HepG2 (cell line): ENCODE measurements at regions not wholly inside any gene's neighbourhood (a gene's known extent, or its start where the extent isn't known, plus 50 kb on each side); places are given as distances from the start of the nearest gene placed in this dataset.

ENCODE experiments used
- ATAC-seq: fragments of 200-7000 bp; cut with Tn5 transposase; 3 replicates; pipeline ENCODE4 v1.9.1; 2020; ENCODE audit warnings: mild to moderate bottlenecking, moderate library complexity
- BruUV-seq: library from RNA; stranded (reverse); fragments of 400-500 nt; replicated peaks from 2 replicates; lab custom pipeline; 2021; lab: Mats Ljungman, UMichigan
- CTCF ChIA-PET: fragments of 300-600 bp; formaldehyde crosslinking; extraction: SDS; loops from one replicate; lab custom pipeline; 2021; ENCODE audit warnings: low total read pairs, inconsistent platforms, low intra/inter-chr PET ratio; lab: Yijun Ruan, JAX
- POLR2A ChIA-PET: fragments of 350-600 bp; sonication (Branson Sonifier 250); formaldehyde crosslinking; loops from one replicate; lab custom pipeline; 2020; ENCODE audit warnings: antibody characterized with exemption, inconsistent platforms; lab: Yijun Ruan, JAX
- DNase-seq: peaks from one replicate; pipeline ENCODE4 v3.0.0-alpha.2; 2015; ENCODE audit warnings: low spot score
- FAIRE-seq: peaks from 3 replicates; lab custom pipeline; 2011; peaks lifted over from hg19 to GRCh38; lab: Jason Lieb, UNC
- H2AFZ ChIP-seq: one replicate; pipeline ENCODE4 v1.6.1; 2011; ENCODE audit warnings: low read length, inconsistent platforms
- H3K27ac ChIP-seq: fragments of 300-600 bp; 3 replicates; pipeline ENCODE4 v1.8.0; 2011; ENCODE audit warnings: mixed run types, mild to moderate bottlenecking, mixed read lengths, low read length, inconsistent platforms; ENCODE audit not compliant: insufficient read depth; ENCODE audit errors: extremely low read length
- H3K27me3 ChIP-seq, 2 experiments: fragments of 200-600 bp in 1 of 2; 2 replicates in 1 of 2; 3 replicates in 1 of 2; pipeline versions ENCODE4 v1.6.0 to v1.8.0; 2011; ENCODE audit warnings: low read length in 2 of 2, mild to moderate bottlenecking in 2 of 2, moderate library complexity in 2 of 2, inconsistent platforms in 1 of 2; ENCODE audit not compliant: insufficient read depth in 2 of 2, control insufficient read depth in 1 of 2
- H3K36me3 ChIP-seq, 2 experiments: fragments of 200-600 bp in 1 of 2; replicated peaks in 1 of 2; 2 replicates in 1 of 2; 3 replicates in 1 of 2; pipeline versions ENCODE4 v1.5.1 to v1.8.0; 2011; ENCODE audit warnings: low read length in 2 of 2, inconsistent platforms in 1 of 2; ENCODE audit not compliant: insufficient read depth in 2 of 2, control insufficient read depth in 1 of 2
- H3K4me1 ChIP-seq: 2 replicates; pipeline ENCODE4 v1.5.1; 2012; ENCODE audit warnings: low read length, inconsistent platforms; ENCODE audit not compliant: insufficient read depth
- H3K4me2 ChIP-seq: 2 replicates; pipeline ENCODE4 v1.6.0; 2011; ENCODE audit warnings: low read depth, low read length, inconsistent platforms
- H3K4me3 ChIP-seq, 3 experiments: fragments of 200-600 bp in 1 of 3; sonication (generic), shearing (Covaris generic) in 1 of 3; replicated peaks in 1 of 3; 2 replicates each; pipeline ENCODE4 v1.5.1; 2011 to 2016; ENCODE audit warnings: low read length in 3 of 3, inconsistent platforms in 2 of 3, low read depth in 2 of 3, mild to moderate bottlenecking in 2 of 3, control low read depth in 1 of 3, mixed read lengths in 1 of 3; ENCODE audit not compliant: insufficient read depth in 1 of 3
- H3K79me2 ChIP-seq: one replicate; pipeline ENCODE4 v1.6.1; 2011; ENCODE audit warnings: low read length, inconsistent platforms; ENCODE audit not compliant: insufficient read depth
- H3K9ac ChIP-seq: 2 replicates; pipeline ENCODE4 v1.6.0; 2011; ENCODE audit warnings: mild to moderate bottlenecking, low read depth, low read length, inconsistent platforms; ENCODE audit not compliant: insufficient read depth
- H3K9me3 ChIP-seq: 2 replicates; pipeline ENCODE4 v1.5.1; 2012; ENCODE audit warnings: mild to moderate bottlenecking, low read length
- H4K20me1 ChIP-seq: 2 replicates; pipeline ENCODE4 v1.6.0; 2011; ENCODE audit warnings: inconsistent platforms, mild to moderate bottlenecking, low read length, moderate library complexity; ENCODE audit not compliant: insufficient read depth
- ATAD3A ChIP-seq: sonication (generic); formaldehyde crosslinking; IDR thresholded peaks from 2 replicates; pipeline ENCODE4 v1.4.0; 2020; ENCODE audit warnings: missing genetic modification reagents
- E2F5 ChIP-seq: sonication (generic); formaldehyde crosslinking; conservative IDR thresholded peaks from 2 replicates; pipeline ENCODE4 v1.4.0; 2020; ENCODE audit warnings: missing genetic modification reagents
- ETV6 ChIP-seq: sonication (generic); formaldehyde crosslinking; conservative IDR thresholded peaks from 2 replicates; pipeline ENCODE4 v1.4.0; 2020; ENCODE audit warnings: missing genetic modification reagents
- GATA4 ChIP-seq: sonication (generic); IDR thresholded peaks from 2 replicates; pipeline ENCODE4 v1.6.1; 2016; ENCODE audit warnings: antibody characterized with exemption, low read depth, borderline replicate concordance
- LCORL ChIP-seq, 2 experiments: fragments of 450-650 bp in 1 of 2; sonication (generic) in 1 of 2; formaldehyde crosslinking in 1 of 2; IDR thresholded peaks; 2 replicates each; pipeline versions ENCODE4 v1.5.0 to v1.6.1; 2017 to 2020; ENCODE audit warnings: antibody characterized with exemption in 1 of 2, missing genetic modification reagents in 1 of 2
- MAFF ChIP-seq: IDR thresholded peaks from 2 replicates; pipeline ENCODE4 v1.6.1; 2011; ENCODE audit warnings: low read depth, low read length, improper control_type of control experiment
- MAFK ChIP-seq, 2 experiments: IDR thresholded peaks in 1 of 2; conservative IDR thresholded peaks in 1 of 2; 2 replicates each; pipeline ENCODE4 v1.6.1; 2011; ENCODE audit warnings: improper control_type of control experiment in 2 of 2, low read length in 2 of 2
- NFE2L2 ChIP-seq: fragments of 150-350 bp; IDR thresholded peaks from 2 replicates; pipeline ENCODE4 v1.6.1; 2014; ENCODE audit warnings: low read length
- NFIB ChIP-seq: sonication (generic); formaldehyde crosslinking; IDR thresholded peaks from 2 replicates; pipeline ENCODE4 v1.9.0; 2021; ENCODE audit warnings: missing genetic modification reagents, mild to moderate bottlenecking, borderline replicate concordance
- POLR2AphosphoS2 ChIP-seq: IDR thresholded peaks from 2 replicates; pipeline ENCODE4 v1.6.1; 2011; ENCODE audit warnings: low read depth, low read length, improper control_type of control experiment
- RAD21 ChIP-seq: fragments of 450-650 bp; formaldehyde crosslinking; IDR thresholded peaks from 2 replicates; pipeline ENCODE4 v1.5.0; 2020; ENCODE audit warnings: mild to moderate bottlenecking
- SIX1 ChIP-seq: sonication (generic); formaldehyde crosslinking; IDR thresholded peaks from 2 replicates; pipeline ENCODE4 v1.4.0; 2020; ENCODE audit warnings: missing genetic modification reagents, borderline replicate concordance
- TERF1 ChIP-seq: sonication (generic); formaldehyde crosslinking; IDR thresholded peaks from 2 replicates; pipeline ENCODE4 v1.8.0; 2022; ENCODE audit warnings: mild to moderate bottlenecking, missing genetic modification reagents, moderate library complexity
- ZKSCAN1 ChIP-seq: fragments of 150-350 bp; IDR thresholded peaks from 2 replicates; pipeline ENCODE4 v1.6.1; 2014; ENCODE audit warnings: low read length
- ZNF720 ChIP-seq: sonication (generic); formaldehyde crosslinking; IDR thresholded peaks from 2 replicates; pipeline ENCODE4 v1.4.0; 2020; ENCODE audit warnings: missing genetic modification reagents
- in situ Hi-C: cut with HindIII; loops from 2 replicates; pipeline ENCODE4 v1.10.0; 2017; ENCODE audit warnings: low pct_unique_long_range_greater_than_20kb; ENCODE audit not compliant: extremely low pct_ligation_motif_present
- intact Hi-C: fragments of 100-400 bp; cut with micrococcal nuclease; formaldehyde crosslinking; loops from one replicate; pipeline ENCODE4 v1.10.0; 2022; ENCODE audit not compliant: unreplicated experiment

- FAIRE-seq (no peak), DNase-seq (no peak), ATAC-seq (no peak)
- H3K27me3 ChIP-seq = no peaks in the 10 kb centered on the region
- in situ Hi-C loops = loop anchor here (10.0 kb wide), 1 partner anchor 324 kb away; no protein-coding TSS in a partner anchor
- H3K4me2 ChIP-seq = no peak overlapping the region
- no peaks in the 10 kb centered on the region for H3K79me2 ChIP-seq
- no peaks in the 10 kb centered on the region for H4K20me1 ChIP-seq
- no peak overlapping the region for H3K4me3 ChIP-seq
- POLR2A ChIA-PET = no interaction called here
- H3K36me3 ChIP-seq = no peaks in the 10 kb centered on the region
- intact Hi-C loops = loop anchor here (5.0 kb wide), 1 partner anchor 257 kb away; no protein-coding TSS in a partner anchor
- H2AFZ ChIP-seq = no peak overlapping the region
- no peak overlapping the region for H3K27ac ChIP-seq
- TF ChIP-seq TERF1 (CRISPR knock-in tag) (no peak), GATA4 (no peak), MAFF (peak; percentile 44), E2F5 (no peak), ETV6 (CRISPR knock-in tag) (no peak), ZNF720 (CRISPR knock-in tag) (no peak), LCORL (IDR thresholded peaks at IDR 0.05) (no peak), LCORL (CRISPR knock-in tag; IDR thresholded peaks at IDR 0.05) (no peak), MAFK (conservative IDR thresholded peaks at IDR 0.05 in 1 of 2, IDR thresholded peaks at IDR 0.05 in 1 of 2; ENCODE audit: low read length in 2 of 2) (peak; percentile 60 to 75), POLR2AphosphoS2 (no peak), NFE2L2 (peak; percentile 71), NFIB (CRISPR knock-in tag) (no peak), RAD21 (CRISPR knock-in tag) (no peak), SIX1 (no peak), ZKSCAN1 (no peak), ATAD3A (CRISPR knock-in tag) (no peak)
- no peaks in the 10 kb centered on the region for H3K4me1 ChIP-seq
- BruUV-seq = no TSS peak
- H3K9ac ChIP-seq = no peak overlapping the region
- CTCF ChIA-PET = no interaction called here
- no peaks in the 10 kb centered on the region for H3K9me3 ChIP-seq
Measured at GRCh38 chr3:111339017-111339416, 203.0 kb upstream of the CD96 start.
